Memory B cell (primary cell): ENCODE measurements at regions not wholly inside any gene's neighbourhood (a gene's known extent, or its start where the extent isn't known, plus 50 kb on each side); places are given as distances from the start of the nearest gene placed in this dataset.
"Not testable (repeated sequence)": the region's sequence is repeated elsewhere in the genome, so short reads cannot be mapped to it uniquely, and the experiment has no call there.

Experiments used
- ATAC-seq: fragments of 150-1000 bp; cut with Tn5 transposase; 2 replicates; pipeline ENCODE4 v1.10.0; 2021; ENCODE audit warnings: low read depth, mild to moderate bottlenecking, moderate library complexity
- DNase-seq, 2 donors: peaks; one replicate each; pipeline ENCODE4 v3.0.0; 2022; ENCODE audit warnings: low spot score in 2 of 2
- H3K27ac Mint-ChIP-seq: one replicate; pipeline ENCODE4 v1.8.0; 2022; ENCODE audit warnings: mild to moderate bottlenecking, moderate library complexity, mixed read lengths
- H3K27me3 Mint-ChIP-seq: one replicate; pipeline ENCODE4 v1.8.0; 2022; ENCODE audit warnings: mixed read lengths
- H3K36me3 Mint-ChIP-seq: one replicate; pipeline ENCODE4 v1.8.0; 2022; ENCODE audit warnings: mild to moderate bottlenecking, mixed read lengths
- H3K4me1 Mint-ChIP-seq: one replicate; pipeline ENCODE4 v1.8.0; 2022; ENCODE audit warnings: mixed read lengths
- H3K4me3 Mint-ChIP-seq: one replicate; pipeline ENCODE4 v1.8.0; 2022; ENCODE audit warnings: mild to moderate bottlenecking, moderate library complexity, mixed read lengths
- H3K9me3 Mint-ChIP-seq: one replicate; pipeline ENCODE4 v1.8.0; 2022; ENCODE audit warnings: mixed read lengths

DNA sequence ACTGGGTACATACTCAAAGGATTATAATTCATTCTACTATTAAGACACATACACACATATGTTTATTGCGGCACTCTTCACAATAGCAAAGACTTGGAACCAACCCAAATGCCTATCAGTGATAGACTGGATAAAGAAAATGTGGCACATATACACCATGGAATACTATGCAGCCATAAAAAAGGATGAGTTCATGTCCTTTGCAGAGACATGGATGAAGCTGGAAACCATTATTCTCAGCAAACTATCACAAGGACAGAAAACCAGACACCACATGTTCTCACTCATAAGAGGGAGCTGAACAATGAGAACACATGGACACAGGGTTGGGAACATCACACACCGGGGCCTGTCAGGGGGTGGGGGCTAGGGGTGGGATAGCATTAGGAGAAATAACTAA lies 101.9 kb upstream of the CCDC71L start:
- H3K27me3 Mint-ChIP-seq, H3K36me3 Mint-ChIP-seq, DNase-seq, H3K4me3 Mint-ChIP-seq, H3K27ac Mint-ChIP-seq, H3K4me1 Mint-ChIP-seq, H3K9me3 Mint-ChIP-seq, ATAC-seq: not testable (repeated sequence)

- Mint-ChIP-seq H3K27ac (no peak overlapping the region), H3K36me3 (no peaks in the 10 kb centered on the region), H3K4me1 (peaks cover 11% of the 10 kb centered on the region), H3K4me3 (no peak overlapping the region), H3K9me3 (no peaks in the 10 kb centered on the region), H3K27me3 (no peaks in the 10 kb centered on the region)
- ATAC-seq (no peak), DNase-seq (no peak)
Observed at GRCh38 chr7:106763717-106764116, 101.4 kb upstream of the PIK3CG start.

GRCh38 chr7:106765727-106766355 lies 99.2 kb upstream of the PIK3CG start:
- ATAC-seq: no peak
- H3K4me1 Mint-ChIP-seq: peaks cover 12% of the 10 kb centered on the region
- H3K4me3 Mint-ChIP-seq: no peak overlapping the region
- H3K27me3 Mint-ChIP-seq: no peaks in the 10 kb centered on the region
- no peak for DNase-seq
- no peak overlapping the region for H3K27ac Mint-ChIP-seq
- no peaks in the 10 kb centered on the region for H3K9me3 Mint-ChIP-seq
- no peaks in the 10 kb centered on the region for H3K36me3 Mint-ChIP-seq

DNA sequence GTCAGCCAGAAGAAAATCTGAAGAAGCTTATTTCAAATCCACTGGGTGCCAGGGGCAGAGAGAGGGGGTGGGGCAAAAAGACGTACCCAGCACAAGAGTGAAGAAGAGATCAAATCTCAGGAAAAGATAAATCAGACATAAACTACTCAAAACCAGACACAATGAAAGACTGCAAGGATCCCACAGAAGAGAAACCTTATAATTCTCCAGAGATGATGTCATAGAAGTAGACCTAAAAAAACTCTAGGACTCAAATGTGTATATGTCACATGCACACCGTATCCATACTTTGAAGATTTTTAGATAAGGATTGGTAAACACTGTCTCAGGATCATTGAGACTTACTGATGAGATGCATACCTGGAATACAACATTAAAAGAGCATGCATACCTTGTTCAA lies 98.5 kb upstream of the PIK3CG start:
- no peak for ATAC-seq
- H3K27ac Mint-ChIP-seq: peak overlapping the region; percentile 93

GRCh38 chr7:106767078-106767477 lies 98.0 kb upstream of the PIK3CG start:
- H3K27ac Mint-ChIP-seq: peak overlapping the region; percentile 93
- H3K4me1 Mint-ChIP-seq: peaks cover 12% of the 10 kb centered on the region
- no peaks in the 10 kb centered on the region for H3K9me3 Mint-ChIP-seq
- H3K36me3 Mint-ChIP-seq: no peaks in the 10 kb centered on the region
- ATAC-seq (no peak), DNase-seq (no peak)
- peak overlapping the region; percentile 1 for H3K4me3 Mint-ChIP-seq
- H3K27me3 Mint-ChIP-seq: no peaks in the 10 kb centered on the region

More for the DNA sequence above, 98.5 kb upstream of the PIK3CG start:
- no peaks in the 10 kb centered on the region for H3K27me3 Mint-ChIP-seq
- DNase-seq: no peak
- peaks cover 12% of the 10 kb centered on the region for H3K4me1 Mint-ChIP-seq
- H3K36me3 Mint-ChIP-seq: no peaks in the 10 kb centered on the region
- no peak overlapping the region for H3K4me3 Mint-ChIP-seq
- no peaks in the 10 kb centered on the region for H3K9me3 Mint-ChIP-seq

DNA sequence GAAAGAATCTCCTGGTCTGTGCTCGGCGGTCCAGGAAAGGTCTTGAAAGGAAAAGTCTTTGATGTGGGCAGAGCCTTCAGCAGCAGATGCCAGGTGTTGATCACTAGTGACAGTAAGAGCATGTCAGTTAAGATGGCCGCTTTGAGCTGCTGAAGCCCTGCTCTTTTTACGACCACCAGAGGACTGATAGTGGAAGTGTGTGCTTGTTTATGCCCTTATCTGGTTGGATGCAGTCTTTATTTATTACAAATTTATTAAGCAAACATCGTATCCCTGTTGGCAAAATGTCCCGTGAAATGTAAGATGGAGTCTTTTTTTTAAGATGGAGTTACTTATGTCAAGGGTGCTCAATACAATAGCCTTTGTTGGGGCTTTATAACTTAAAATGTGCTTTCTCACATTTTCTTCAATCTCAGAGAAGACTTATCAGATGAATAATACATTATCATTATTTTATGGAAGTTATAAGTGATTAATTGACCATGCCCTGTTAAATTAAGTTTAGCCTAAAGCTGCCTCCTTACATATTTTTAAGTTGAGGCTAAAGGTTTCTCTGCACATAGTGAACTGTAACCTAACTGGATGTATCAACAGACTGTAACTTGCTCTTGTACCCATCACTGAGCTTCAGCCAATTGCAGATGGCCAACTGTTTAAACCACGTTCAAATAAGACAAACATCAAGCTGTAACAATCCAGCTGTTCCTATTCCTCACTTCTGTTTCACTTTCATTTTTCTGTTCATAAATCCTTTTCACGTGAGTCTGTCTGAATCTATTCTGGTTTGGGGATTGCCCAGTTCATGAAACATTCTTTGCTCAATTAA lies 97.4 kb upstream of the PIK3CG start:
- H3K4me3 Mint-ChIP-seq: peak overlapping the region; percentile 82
- no peaks in the 10 kb centered on the region for H3K27me3 Mint-ChIP-seq
- peak; percentile 78 for ATAC-seq
- peak overlapping the region; percentile 93 for H3K27ac Mint-ChIP-seq
- H3K9me3 Mint-ChIP-seq: no peaks in the 10 kb centered on the region
- H3K36me3 Mint-ChIP-seq: no peaks in the 10 kb centered on the region
- peaks cover 12% of the 10 kb centered on the region for H3K4me1 Mint-ChIP-seq
- no peak for DNase-seq

DNA sequence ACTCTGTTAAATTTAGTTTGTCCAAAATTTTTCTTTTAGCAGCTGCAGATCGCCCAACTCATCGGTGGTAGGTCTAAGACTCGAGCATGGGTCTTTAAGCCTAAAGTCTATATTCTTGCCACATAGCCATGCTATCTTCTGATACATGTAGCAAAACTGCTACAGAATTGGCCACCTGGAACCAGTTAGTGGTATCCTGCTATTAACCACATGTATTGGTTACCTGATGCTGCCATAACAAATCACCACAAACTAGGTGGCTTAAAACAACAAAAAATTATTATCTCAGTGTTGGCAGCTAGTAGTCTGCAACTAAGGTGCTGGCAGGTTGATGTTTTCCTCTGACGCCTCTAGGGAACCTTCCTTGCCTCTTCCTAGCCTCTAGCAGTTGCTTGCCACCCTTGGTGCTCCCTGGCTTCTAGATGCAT lies 96.7 kb upstream of the PIK3CG start:
- peaks cover 12% of the 10 kb centered on the region for H3K4me1 Mint-ChIP-seq
- H3K27me3 Mint-ChIP-seq: no peaks in the 10 kb centered on the region
- H3K27ac Mint-ChIP-seq: peak overlapping the region; percentile 93
- H3K9me3 Mint-ChIP-seq: no peaks in the 10 kb centered on the region
- DNase-seq: peak; percentile 42 to 45
- H3K36me3 Mint-ChIP-seq: no peaks in the 10 kb centered on the region
- ATAC-seq: peak; percentile 85
- peak overlapping the region; percentile 82 for H3K4me3 Mint-ChIP-seq

GRCh38 chr7:106770191-106770590 lies 94.9 kb upstream of the PIK3CG start:
- peaks cover 2% of the 10 kb centered on the region for H3K27me3 Mint-ChIP-seq
- ATAC-seq: no peak
- peak overlapping the region; percentile 58 for H3K27ac Mint-ChIP-seq
- H3K4me3 Mint-ChIP-seq: no peak overlapping the region
- H3K4me1 Mint-ChIP-seq: peaks cover 12% of the 10 kb centered on the region
- H3K36me3 Mint-ChIP-seq: no peaks in the 10 kb centered on the region
- H3K9me3 Mint-ChIP-seq: no peaks in the 10 kb centered on the region
- no peak for DNase-seq

GRCh38 chr7:106772655-106773108 lies 92.4 kb upstream of the PIK3CG start:
- Mint-ChIP-seq H3K4me1 (peaks cover 8% of the 10 kb centered on the region), H3K36me3 (no peaks in the 10 kb centered on the region), H3K9me3 (no peaks in the 10 kb centered on the region), H3K27ac (no peak overlapping the region), H3K27me3 (peaks cover 2% of the 10 kb centered on the region), H3K4me3 (no peak overlapping the region)
- ATAC-seq (no peak), DNase-seq (no peak)

DNA sequence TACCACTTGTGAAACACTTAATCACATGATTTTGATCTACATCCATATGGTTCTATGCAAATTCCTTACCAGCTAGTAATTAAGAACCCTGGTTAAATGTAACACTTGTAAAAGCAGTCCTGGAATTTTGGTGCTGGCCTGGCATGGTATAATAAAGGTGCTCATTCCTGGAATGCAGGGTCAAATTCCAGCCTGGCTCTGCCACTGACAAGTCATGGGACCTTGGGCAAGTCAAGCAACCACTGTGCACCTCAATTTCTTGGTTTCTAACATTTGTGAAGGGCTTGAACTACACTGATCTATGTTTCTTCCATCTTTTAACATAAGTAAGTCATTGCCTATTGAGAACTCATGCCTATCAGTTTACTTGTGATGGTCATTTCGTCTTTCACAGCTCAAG lies 91.9 kb upstream of the PIK3CG start:
- DNase-seq: no peak
- no peak overlapping the region for H3K4me3 Mint-ChIP-seq
- H3K27ac Mint-ChIP-seq: no peak overlapping the region
- ATAC-seq: no peak
- H3K9me3 Mint-ChIP-seq: no peaks in the 10 kb centered on the region
- H3K4me1 Mint-ChIP-seq: peaks cover 7% of the 10 kb centered on the region
- no peaks in the 10 kb centered on the region for H3K36me3 Mint-ChIP-seq
- peaks cover 2% of the 10 kb centered on the region for H3K27me3 Mint-ChIP-seq

GRCh38 chr7:106773721-106774120 lies 91.4 kb upstream of the PIK3CG start:
- H3K27me3 Mint-ChIP-seq: peaks cover 2% of the 10 kb centered on the region
- H3K4me3 Mint-ChIP-seq: no peak overlapping the region
- no peak overlapping the region for H3K27ac Mint-ChIP-seq
- H3K36me3 Mint-ChIP-seq: no peaks in the 10 kb centered on the region
- DNase-seq (no peak), ATAC-seq (no peak)
- H3K9me3 Mint-ChIP-seq: no peaks in the 10 kb centered on the region
- peaks cover 4% of the 10 kb centered on the region for H3K4me1 Mint-ChIP-seq

GRCh38 chr7:106774213-106774767 lies 90.8 kb upstream of the PIK3CG start:
- ATAC-seq (no peak), DNase-seq (no peak)
- Mint-ChIP-seq H3K4me3 (no peak overlapping the region), H3K27ac (no peak overlapping the region), H3K27me3 (peaks cover 2% of the 10 kb centered on the region), H3K36me3 (no peaks in the 10 kb centered on the region), H3K9me3 (no peaks in the 10 kb centered on the region), H3K4me1 (peaks cover 4% of the 10 kb centered on the region)

DNA sequence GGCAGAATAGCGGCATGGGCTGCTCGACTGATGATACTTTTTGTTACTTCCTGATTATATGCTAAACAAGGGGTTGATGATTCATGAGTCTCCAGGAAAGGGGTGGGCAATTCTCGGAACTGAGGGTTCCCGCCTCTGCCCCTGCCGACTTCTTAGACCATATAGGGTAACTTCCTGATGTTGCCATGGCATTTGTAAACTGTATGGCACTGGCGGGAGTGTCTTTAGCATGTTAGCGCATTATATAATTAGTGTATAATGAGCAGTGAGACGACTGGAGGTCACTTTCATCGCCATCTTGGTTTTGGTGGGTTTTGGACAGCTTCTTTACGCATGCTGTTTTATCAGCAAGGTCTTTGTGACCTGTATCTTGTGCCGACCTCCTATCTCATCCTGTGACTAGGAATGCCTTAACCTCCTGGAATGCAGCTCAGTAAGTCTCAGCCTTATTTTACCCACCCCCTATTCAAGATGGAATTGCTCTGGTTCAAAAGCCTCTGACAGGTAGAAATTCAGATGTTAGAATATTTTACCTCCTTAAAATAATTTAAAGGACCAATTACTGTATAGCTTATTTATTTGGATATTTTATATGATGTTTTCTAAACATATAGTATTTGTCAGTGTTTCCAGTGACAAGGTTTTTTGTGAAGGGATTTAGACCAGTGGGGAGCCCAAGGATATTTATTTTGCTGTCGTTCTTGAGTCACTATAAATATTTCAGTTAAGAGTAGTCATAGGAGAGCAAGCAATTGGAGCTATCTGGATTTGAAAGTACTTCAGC lies 90.1 kb upstream of the PIK3CG start:
- Mint-ChIP-seq H3K27ac (no peak overlapping the region), H3K36me3 (no peaks in the 10 kb centered on the region), H3K9me3 (no peaks in the 10 kb centered on the region), H3K27me3 (peaks cover 2% of the 10 kb centered on the region), H3K4me3 (no peak overlapping the region), H3K4me1 (peaks cover 4% of the 10 kb centered on the region)
- ATAC-seq (no peak), DNase-seq (no peak)

DNA sequence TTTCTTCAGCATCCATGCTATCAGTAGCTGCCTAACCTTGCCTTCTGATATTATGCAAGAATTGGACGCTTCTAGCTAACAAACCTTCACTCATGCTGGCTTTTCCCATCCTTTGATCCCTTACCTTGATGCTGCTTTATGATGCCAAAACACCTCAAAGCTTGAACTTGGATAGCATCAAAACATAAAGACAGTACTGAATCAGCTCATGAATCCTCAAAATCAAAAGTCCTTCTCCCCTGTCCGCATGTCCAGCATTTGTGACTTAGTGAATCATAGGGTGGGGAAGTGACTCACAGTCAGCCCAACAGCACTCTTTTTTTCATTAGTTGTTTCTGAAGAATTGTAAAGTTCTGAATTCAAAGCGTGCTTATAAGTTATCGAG lies 89.5 kb upstream of the PIK3CG start:
- H3K4me1 Mint-ChIP-seq: peaks cover 4% of the 10 kb centered on the region
- no peak overlapping the region for H3K27ac Mint-ChIP-seq
- no peaks in the 10 kb centered on the region for H3K9me3 Mint-ChIP-seq
- DNase-seq: no peak
- H3K4me3 Mint-ChIP-seq: no peak overlapping the region
- H3K27me3 Mint-ChIP-seq: peaks cover 2% of the 10 kb centered on the region
- no peak for ATAC-seq
- no peaks in the 10 kb centered on the region for H3K36me3 Mint-ChIP-seq
